CD4-positive, alpha-beta T cell (primary cell): ENCODE measurements at regions not wholly inside any gene's neighbourhood (a gene's known extent, or its start where the extent isn't known, plus 50 kb on each side); places are given as distances from the start of the nearest gene placed in this dataset.
"Not testable (repeated sequence)": the region's sequence is repeated elsewhere in the genome, so short reads cannot be mapped to it uniquely, and the experiment has no call there.

Experiments used
- ATAC-seq: fragments of 200-7000 bp; cut with Tn5 transposase; one replicate; pipeline ENCODE4 v1.10.0; 2022; ENCODE audit warnings: mild to moderate bottlenecking; ENCODE audit not compliant: poor library complexity
- CTCF ChIA-PET: fragments of 350-600 bp; sonication (Branson Sonifier 250); formaldehyde crosslinking; loops from one replicate; lab custom pipeline; 2021; ENCODE audit warnings: antibody characterized with exemption, inconsistent platforms; lab: Charles Lee
- POLR2A ChIA-PET: fragments of 350-600 bp; sonication (Branson Sonifier 250); formaldehyde crosslinking; loops from one replicate; lab custom pipeline; 2021; ENCODE audit warnings: antibody characterized with exemption, inconsistent platforms; lab: Charles Lee
- DNase-seq, 14 experiments: peaks; one replicate each; pipeline ENCODE4 v3.0.0-alpha.2; 2013 to 2020; ENCODE audit warnings: mixed read lengths in 2 of 14
- H3K27ac ChIP-seq, 2 donors: one replicate each; pipeline versions ENCODE4 v1.5.1 to v1.7.0; 2013; ENCODE audit warnings: low read length in 2 of 2, low read depth in 1 of 2, mild to moderate bottlenecking in 1 of 2
- H3K27me3 ChIP-seq, 2 experiments: 1 replicate in 1 of 2; 2 replicates in 1 of 2; pipeline versions ENCODE4 v1.6.1 to v1.7.0; 2013; ENCODE audit warnings: low read length in 2 of 2, control low read depth in 1 of 2, mild to moderate bottlenecking in 1 of 2, moderate library complexity in 1 of 2; ENCODE audit not compliant: insufficient read depth in 2 of 2, control insufficient read depth in 1 of 2
- H3K36me3 ChIP-seq: one replicate; pipeline ENCODE4 v1.6.1; 2013; ENCODE audit warnings: low read length, control low read depth; ENCODE audit not compliant: insufficient read depth
- H3K4me1 ChIP-seq: one replicate; pipeline ENCODE4 v1.6.1; 2013; ENCODE audit warnings: low read length, control low read depth; ENCODE audit not compliant: insufficient read depth
- H3K4me3 ChIP-seq: one replicate; pipeline ENCODE4 v1.5.1; 2013; ENCODE audit warnings: mild to moderate bottlenecking, low read length, moderate library complexity
- H3K9me3 ChIP-seq, 2 experiments: 1 replicate in 1 of 2; 2 replicates in 1 of 2; pipeline versions ENCODE4 v1.6.1 to v1.7.0; 2013; ENCODE audit warnings: low read length in 2 of 2, mild to moderate bottlenecking in 2 of 2, control low read depth in 1 of 2, moderate library complexity in 1 of 2; ENCODE audit not compliant: control insufficient read depth in 1 of 2, insufficient read depth in 1 of 2
- H3K27ac Mint-ChIP-seq: one replicate; pipeline ENCODE4 v1.8.0; 2020; ENCODE audit warnings: mixed read lengths
- H3K27me3 Mint-ChIP-seq: one replicate; pipeline ENCODE4 v1.8.0; 2021; ENCODE audit warnings: mixed read lengths
- H3K36me3 Mint-ChIP-seq: one replicate; pipeline ENCODE4 v1.8.0; 2021; ENCODE audit warnings: low read depth, mixed read lengths
- H3K4me1 Mint-ChIP-seq: one replicate; pipeline ENCODE4 v1.8.0; 2021; ENCODE audit warnings: low read depth, mixed read lengths
- H3K4me3 Mint-ChIP-seq: one replicate; pipeline ENCODE4 v1.8.0; 2020; ENCODE audit warnings: mild to moderate bottlenecking, mixed read lengths
- H3K9me3 Mint-ChIP-seq: one replicate; pipeline ENCODE4 v1.8.0; 2020; ENCODE audit warnings: mixed read lengths
- intact Hi-C, 2 experiments: fragments of 100-400 bp; cut with DNase I in 1 of 2; cut with micrococcal nuclease in 1 of 2; formaldehyde crosslinking; loops; one replicate each; pipeline versions ENCODE4 v1.15.1 to v1.9.0; 2023 to 2025; cut with DNase I, micrococcal nuclease
- TF ChIP-seq, protein P1 (sequence below): fragments of 200-600 bp; IDR thresholded peaks from one replicate; pipeline ENCODE4 v1.8.0; 2022; ENCODE audit warnings: antibody characterized with exemption, mild to moderate bottlenecking

DNA sequence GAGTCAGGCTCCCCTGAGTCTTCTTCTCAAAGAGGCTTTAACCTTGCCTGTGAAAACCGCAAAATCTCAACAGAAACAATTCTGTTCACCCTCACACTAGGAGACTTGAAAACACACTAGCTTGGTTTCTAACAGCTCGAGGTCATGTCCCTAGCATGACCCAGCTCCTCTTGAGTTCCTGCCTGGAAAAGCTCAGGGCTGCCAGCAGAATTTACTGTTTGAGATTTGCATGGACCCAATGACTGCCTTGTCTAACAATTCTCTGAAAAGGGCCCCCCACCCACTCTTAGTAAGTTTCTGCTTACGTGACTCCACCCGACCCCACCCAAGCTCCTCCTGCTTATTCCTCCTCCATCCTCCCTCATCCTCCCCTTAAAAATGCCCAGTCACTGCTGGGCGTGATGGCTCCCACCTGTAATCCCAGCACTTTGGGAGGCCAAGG lies 85.1 kb upstream of the KMT2C start:
- CTCF ChIA-PET: no interaction called here
- H3K4me1 Mint-ChIP-seq: no peaks in the 10 kb centered on the region
- ATAC-seq: no peak
- Histone ChIP-seq H3K36me3 (no peaks in the 10 kb centered on the region), H3K9me3 (peaks cover 8 to 17% of the 10 kb centered on the region in 2 experiments), H3K27ac (no peak overlapping the region), H3K4me1 (peaks cover 3% of the 10 kb centered on the region), H3K27me3 (no peaks in the 10 kb centered on the region), H3K4me3 (no peak overlapping the region)
- no peaks in the 10 kb centered on the region for H3K9me3 Mint-ChIP-seq
- POLR2A ChIA-PET: interaction anchor here (0.6 kb wide), 1 partner anchor 151 kb away, joined by 4 read pairs; no protein-coding TSS in a partner anchor
- H3K27ac Mint-ChIP-seq: no peak overlapping the region
- TF ChIP-seq, protein P1, sequence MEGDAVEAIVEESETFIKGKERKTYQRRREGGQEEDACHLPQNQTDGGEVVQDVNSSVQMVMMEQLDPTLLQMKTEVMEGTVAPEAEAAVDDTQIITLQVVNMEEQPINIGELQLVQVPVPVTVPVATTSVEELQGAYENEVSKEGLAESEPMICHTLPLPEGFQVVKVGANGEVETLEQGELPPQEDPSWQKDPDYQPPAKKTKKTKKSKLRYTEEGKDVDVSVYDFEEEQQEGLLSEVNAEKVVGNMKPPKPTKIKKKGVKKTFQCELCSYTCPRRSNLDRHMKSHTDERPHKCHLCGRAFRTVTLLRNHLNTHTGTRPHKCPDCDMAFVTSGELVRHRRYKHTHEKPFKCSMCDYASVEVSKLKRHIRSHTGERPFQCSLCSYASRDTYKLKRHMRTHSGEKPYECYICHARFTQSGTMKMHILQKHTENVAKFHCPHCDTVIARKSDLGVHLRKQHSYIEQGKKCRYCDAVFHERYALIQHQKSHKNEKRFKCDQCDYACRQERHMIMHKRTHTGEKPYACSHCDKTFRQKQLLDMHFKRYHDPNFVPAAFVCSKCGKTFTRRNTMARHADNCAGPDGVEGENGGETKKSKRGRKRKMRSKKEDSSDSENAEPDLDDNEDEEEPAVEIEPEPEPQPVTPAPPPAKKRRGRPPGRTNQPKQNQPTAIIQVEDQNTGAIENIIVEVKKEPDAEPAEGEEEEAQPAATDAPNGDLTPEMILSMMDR: no peak
- no peak for DNase-seq
- H3K36me3 Mint-ChIP-seq: no peaks in the 10 kb centered on the region
- no peak overlapping the region for H3K4me3 Mint-ChIP-seq
- intact Hi-C loops: no loop called here
- H3K27me3 Mint-ChIP-seq: no peaks in the 10 kb centered on the region

DNA sequence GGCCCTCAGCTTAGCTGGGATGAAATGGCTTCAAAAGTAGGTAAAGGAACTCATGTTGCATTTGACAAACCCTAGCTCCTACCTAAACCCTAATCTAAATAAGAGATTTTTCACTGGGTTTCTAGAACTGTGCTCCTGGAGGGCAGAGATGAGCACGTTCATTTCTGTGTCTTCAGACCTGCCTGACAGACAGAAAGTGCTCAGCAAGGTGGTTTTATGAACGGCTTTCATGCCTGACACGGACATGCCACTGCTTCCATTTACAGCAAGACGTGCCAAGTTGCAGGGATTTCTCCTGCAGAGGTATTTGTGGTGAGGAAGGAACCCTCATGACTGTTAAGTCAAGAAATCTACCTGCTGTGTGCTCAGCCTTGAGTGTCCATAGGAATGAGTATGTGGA lies 83.5 kb upstream of the KMT2C start:
- Mint-ChIP-seq H3K27me3 (no peaks in the 10 kb centered on the region), H3K4me1 (no peaks in the 10 kb centered on the region), H3K4me3 (no peak overlapping the region), H3K9me3 (no peaks in the 10 kb centered on the region), H3K27ac (no peak overlapping the region), H3K36me3 (no peaks in the 10 kb centered on the region)
- TF ChIP-seq, protein P1: no peak
- Histone ChIP-seq H3K4me1 (peaks cover 3% of the 10 kb centered on the region), H3K4me3 (no peak overlapping the region), H3K27ac (no peak overlapping the region), H3K9me3 (peaks cover 8 to 17% of the 10 kb centered on the region in 2 experiments), H3K27me3 (no peaks in the 10 kb centered on the region), H3K36me3 (no peaks in the 10 kb centered on the region)
- intact Hi-C loops: no loop called here
- CTCF ChIA-PET: no interaction called here
- POLR2A ChIA-PET: no interaction called here
- ATAC-seq (no peak), DNase-seq (no peak)

DNA sequence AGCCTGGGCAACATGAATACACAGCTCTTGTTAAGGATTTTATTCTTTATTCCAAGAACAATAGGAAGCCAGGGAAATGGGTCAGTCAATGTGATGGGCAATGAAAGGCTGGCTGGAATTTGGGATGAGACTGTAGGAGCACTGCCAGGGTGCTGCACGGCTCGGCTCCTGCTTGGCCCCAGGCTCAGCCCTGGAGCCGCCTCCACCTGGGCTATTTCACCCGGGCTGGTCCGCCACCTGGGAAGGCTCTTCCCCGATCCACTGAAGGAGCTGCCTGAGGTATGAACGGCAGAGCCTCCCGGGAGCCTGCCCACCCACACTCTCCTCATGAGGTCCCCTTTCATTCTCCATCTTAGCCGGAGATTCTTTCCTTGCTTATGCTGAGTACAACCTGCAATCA lies 80.4 kb upstream of the KMT2C start:
- POLR2A ChIA-PET: no interaction called here
- no peaks in the 10 kb centered on the region for H3K9me3 Mint-ChIP-seq
- no peaks in the 10 kb centered on the region for H3K36me3 ChIP-seq
- H3K4me1 Mint-ChIP-seq: peaks cover 10% of the 10 kb centered on the region
- H3K4me3 Mint-ChIP-seq: no peak overlapping the region
- CTCF ChIA-PET: no interaction called here
- peaks cover 8 to 13% of the 10 kb centered on the region in 2 experiments for H3K9me3 ChIP-seq
- H3K4me3 ChIP-seq: no peak overlapping the region
- H3K27ac Mint-ChIP-seq: no peak overlapping the region
- DNase-seq (no peak), ATAC-seq (no peak)
- no peaks in the 10 kb centered on the region for H3K36me3 Mint-ChIP-seq
- peaks cover 17% of the 10 kb centered on the region for H3K4me1 ChIP-seq
- no peak overlapping the region for H3K27ac ChIP-seq
- no peaks in the 10 kb centered on the region for H3K27me3 Mint-ChIP-seq
- intact Hi-C loops: no loop called here
- H3K27me3 ChIP-seq: no peaks in the 10 kb centered on the region
- TF ChIP-seq, protein P1: no peak

DNA sequence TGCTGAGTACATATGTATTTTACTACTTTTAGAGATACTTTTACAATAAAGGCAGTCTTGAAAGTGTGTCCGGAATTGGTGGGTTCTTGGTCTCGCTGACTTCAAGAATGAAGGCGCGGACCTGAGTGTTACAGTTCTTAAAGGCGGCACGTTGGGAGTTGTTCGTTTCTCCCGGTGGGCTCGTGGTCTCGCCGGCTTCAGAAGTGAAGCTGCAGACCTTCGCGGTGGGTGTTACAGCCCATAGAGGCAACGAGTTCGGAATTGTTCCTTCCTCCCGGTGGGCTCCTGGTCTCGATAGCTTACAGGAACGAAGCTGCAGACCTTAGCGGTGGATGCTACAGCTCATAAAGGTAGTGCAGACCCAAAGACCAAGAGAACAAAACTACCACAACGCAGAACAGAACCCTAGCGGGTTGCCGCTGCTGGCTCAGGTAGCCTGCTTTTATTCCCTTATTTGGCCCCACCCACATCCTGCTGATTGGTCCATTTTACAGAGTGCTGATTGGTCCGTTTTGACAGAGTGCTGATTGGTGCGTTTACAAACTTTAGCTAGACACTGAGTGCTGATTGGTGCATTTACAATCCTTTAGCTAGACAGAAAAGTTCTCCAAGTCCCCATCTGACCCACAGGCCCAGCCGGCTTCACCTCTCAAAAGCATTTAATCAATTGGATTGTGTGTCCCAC lies 79.6 kb upstream of the KMT2C start:
- DNase-seq, ATAC-seq, CTCF ChIA-PET, H3K27me3 Mint-ChIP-seq, H3K36me3 Mint-ChIP-seq, H3K27ac ChIP-seq, H3K27me3 ChIP-seq, POLR2A ChIA-PET, H3K4me3 Mint-ChIP-seq, intact Hi-C loops, H3K9me3 Mint-ChIP-seq, H3K36me3 ChIP-seq, H3K27ac Mint-ChIP-seq, H3K4me3 ChIP-seq: not testable (repeated sequence)
- peaks cover 10% of the 10 kb centered on the region for H3K4me1 Mint-ChIP-seq
- Histone ChIP-seq H3K4me1 (peaks cover 17% of the 10 kb centered on the region), H3K9me3 (peaks cover 8 to 12% of the 10 kb centered on the region in 2 experiments)
